GF-D8 (cell line): ENCODE measurements at regions not wholly inside any gene's neighbourhood (a gene's known extent, or its start where the extent isn't known, plus 50 kb on each side); places are given as distances from the start of the nearest gene placed in this dataset.
"Not testable (repeated sequence)": the region's sequence is repeated elsewhere in the genome, so short reads cannot be mapped to it uniquely, and the experiment has no call there.

Experiments
- DNase-seq: peaks from one replicate; lab custom pipeline; 2025; lab: John Stamatoyannopoulos, UW

DNA sequence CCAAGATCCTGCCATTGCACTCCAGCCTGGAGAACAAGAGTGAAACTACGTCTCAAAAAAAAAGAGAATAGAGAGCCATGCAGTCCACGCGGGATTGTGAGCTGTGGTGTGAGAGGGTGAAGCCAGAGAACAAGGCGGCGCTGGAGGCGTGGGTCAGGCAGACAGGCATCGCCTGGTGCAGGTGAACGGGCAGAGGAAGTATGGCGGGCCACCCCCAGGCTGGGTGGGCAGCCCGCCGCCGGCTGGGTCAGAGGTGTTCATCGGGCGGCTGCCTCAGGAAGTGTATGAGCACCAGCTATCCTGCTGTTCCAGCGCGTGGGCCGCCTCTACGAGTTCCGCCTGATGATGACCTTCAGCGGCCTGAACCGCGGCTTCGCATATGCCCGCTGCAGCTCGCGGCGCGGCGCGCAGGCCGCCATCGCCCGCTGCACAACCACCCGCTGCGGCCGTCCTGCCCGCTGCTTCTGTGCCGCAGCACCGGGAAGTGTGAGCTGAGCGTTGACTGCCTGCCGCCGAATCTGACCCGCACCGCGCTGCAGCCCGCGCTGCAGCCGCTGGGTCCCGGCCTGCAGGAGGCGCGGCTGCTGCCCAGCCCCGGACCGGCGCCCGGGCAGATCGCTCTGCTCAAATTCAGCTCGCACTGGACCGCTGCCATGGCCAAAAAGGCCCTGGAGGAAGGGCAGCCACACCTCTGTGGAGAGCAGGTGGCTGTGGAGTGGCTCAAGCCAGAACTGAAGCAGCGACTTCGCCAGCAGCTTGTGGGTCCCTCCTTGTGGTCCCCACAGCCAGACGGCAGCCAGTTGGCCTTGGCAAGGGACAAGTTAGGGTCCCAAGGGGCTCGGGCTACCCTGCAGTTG lies 95.5 kb upstream of the PLEKHM1 start:
- not testable (repeated sequence) for DNase-seq

DNA sequence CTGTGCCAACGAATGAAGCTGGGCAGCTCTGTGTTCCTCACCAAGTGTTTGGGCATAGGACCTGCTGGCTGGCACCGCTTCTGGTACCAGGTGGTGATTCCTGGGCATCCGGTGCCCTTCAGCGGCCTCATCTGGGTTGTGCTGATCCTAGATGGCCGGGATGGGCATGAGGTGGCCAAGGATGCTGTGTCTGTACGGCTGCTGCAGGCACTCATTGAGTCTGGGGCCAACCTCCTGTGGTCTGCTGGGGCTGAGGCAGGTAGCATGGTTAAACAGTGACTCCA lies 96.1 kb upstream of the PLEKHM1 start:
- DNase-seq: not testable (repeated sequence)

DNA sequence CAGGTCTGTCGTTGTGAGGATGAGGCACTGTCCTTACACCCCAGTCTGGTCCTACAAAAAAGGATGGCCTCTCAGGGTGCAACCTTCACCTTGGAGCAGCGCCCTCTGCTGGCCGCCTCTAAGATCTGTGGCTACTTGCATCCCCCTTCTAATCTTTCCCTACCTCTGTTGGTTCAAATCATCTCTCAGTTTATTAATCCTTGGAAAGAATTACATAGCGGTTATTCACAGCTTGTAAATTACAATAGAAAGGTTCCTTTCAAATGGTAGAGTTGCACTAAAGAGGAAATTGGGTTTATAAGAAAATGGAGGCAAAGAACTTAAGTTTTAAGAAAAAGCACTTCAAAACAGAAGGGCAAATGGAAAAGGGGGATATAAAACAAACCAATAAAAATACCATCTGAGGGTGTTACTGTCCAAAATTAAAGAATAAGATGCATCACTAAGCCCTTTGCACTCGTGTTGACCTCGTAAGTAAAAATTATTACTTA lies 102.0 kb upstream of the PLEKHM1 start:
- not testable (repeated sequence) for DNase-seq

- not testable (repeated sequence) for DNase-seq
Observed at GRCh38 chr17:45596347-45596746, 105.8 kb upstream of the PLEKHM1 start.

DNA sequence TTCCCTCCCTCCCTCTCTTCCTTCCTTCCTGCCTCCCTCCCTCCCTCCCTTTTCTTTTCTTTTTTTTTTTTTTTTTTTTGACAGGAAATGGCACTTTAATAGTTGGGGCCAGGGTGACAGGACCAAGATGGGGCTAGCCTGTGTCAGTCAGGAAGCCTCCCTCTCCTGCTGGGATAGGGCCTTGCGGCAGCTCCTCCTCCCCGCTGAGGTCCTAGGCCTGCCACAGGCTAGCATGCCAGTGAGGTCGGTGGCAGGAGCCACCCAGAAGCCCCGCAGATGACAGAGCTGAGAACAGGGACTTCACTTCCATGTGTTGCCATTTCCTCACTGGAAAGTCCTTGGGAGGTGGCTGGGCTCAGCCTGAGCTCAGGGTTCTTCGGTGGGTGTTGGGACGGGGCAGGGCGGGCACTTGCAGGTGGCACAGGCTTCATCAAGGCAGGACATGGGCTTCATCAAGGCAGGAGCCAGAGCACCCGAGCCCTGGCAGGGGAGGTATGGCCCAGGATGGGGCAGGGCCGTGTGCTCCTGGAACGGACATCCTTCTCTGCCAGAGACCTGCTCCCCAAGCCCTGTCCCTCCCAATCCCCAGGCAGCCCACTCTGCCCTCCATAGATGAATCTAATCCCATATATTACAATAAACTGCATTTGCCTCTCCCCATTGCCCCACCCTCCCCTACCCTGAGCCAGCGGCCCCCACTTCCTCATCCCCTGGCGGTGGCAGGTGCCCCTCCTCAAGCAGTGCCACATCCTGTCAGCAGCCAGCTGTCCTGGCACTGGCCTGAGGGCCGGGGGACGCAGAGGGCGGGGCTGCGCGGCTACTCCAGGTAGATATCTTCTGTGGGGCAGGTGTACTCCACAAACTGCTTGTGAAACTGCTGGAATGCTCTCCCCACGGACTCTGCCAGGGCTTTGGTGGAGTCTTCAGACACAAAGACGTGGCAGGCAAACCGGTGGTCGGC lies 109.8 kb upstream of the PLEKHM1 start:
- DNase-seq: not testable (repeated sequence)

GRCh38 chr17:45601013-45601412 lies 110.5 kb upstream of the PLEKHM1 start:
- not testable (repeated sequence) for DNase-seq

GRCh38 chr17:45601605-45602539 lies 111.4 kb upstream of the PLEKHM1 start:
- not testable (repeated sequence) for DNase-seq

DNA sequence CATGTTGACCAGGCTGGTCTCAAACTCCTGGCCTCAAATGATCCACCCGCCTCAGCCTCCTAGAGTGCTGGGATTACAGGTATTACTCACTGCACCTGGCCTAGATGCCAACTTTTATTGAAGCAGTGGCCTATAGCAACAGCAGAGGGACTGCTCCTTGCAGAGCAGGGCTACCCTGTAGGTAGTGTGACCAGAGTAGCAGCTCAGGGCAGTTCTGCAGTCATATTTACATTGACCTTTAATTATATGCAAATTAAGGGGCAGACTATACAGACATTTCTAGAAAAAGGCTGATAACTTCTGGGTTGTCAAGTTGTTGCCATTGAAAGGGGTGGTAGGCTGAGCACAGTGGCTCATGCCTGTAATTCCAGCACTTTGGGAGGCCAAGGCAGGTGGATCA lies 115.2 kb upstream of the PLEKHM1 start:
- not testable (repeated sequence) for DNase-seq

DNA sequence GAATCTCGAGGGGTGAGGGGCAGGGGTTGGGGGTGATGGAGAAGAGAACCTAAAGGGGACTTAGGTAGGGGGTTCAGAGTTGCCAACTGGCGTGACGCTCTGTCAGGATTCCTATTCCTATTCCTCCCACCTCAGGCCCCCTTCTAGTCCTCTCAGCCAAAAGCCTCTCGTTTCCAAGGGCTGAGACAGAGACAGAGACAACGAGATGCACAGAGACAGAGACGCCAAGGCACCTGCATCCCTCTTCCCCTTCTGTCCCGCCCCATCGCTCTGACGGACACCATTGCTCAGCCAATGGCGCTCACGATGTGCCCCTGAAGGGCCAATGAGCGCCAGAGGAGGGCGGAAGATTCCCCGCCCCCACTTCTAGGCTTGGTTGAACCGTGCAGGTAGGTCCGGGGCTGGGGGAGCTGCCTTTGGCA lies 129.5 kb upstream of the PLEKHM1 start:
- not testable (repeated sequence) for DNase-seq

- not testable (repeated sequence) for DNase-seq
Observed at GRCh38 chr17:45620468-45620867, 129.9 kb upstream of the PLEKHM1 start.

DNA sequence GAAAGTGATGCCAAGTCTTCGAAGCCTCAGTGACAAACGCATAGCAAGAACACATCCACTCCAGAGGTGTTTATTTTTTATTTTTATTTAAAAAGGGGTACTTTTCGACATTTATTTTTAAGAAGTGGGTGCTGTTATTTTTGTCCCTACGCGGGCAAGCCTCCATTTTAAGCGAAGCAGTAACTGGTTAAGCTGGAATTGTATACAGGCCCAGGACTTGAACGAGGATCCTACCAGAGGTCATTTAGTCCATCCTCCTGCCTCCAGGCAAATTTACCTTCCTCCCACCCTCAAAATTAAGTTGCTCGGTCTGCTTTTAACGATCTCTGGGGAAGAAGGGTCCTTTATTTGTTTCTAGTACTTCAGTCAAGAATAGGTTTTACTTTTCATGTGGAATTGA lies 130.6 kb upstream of the PLEKHM1 start:
- DNase-seq: not testable (repeated sequence)

- DNase-seq: not testable (repeated sequence)
Observed at GRCh38 chr17:45622295-45622694, 131.8 kb upstream of the PLEKHM1 start.

- DNase-seq: no peak
Observed at GRCh38 chr17:45628019-45628418, 137.5 kb upstream of the PLEKHM1 start.

DNA sequence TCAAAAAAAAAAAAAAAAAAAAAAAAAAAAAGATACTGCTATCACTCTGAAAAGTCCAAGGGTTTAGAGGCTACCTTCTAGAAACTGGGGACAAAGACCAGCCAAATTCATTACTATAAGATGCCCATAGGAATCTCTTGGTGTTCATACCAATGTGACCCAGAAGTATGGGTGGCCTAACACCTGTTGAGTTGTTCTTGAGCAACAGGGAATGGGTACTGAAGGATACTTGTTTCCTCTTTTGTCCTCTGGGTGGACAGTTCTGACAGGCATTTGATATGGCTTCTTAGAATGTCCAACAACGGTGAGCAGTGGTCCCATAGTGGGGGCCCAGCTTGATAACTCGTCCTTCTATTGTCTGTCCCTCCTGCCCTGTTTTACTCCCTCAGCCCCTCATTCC lies 141.4 kb upstream of the PLEKHM1 start:
- no peak for DNase-seq

DNA sequence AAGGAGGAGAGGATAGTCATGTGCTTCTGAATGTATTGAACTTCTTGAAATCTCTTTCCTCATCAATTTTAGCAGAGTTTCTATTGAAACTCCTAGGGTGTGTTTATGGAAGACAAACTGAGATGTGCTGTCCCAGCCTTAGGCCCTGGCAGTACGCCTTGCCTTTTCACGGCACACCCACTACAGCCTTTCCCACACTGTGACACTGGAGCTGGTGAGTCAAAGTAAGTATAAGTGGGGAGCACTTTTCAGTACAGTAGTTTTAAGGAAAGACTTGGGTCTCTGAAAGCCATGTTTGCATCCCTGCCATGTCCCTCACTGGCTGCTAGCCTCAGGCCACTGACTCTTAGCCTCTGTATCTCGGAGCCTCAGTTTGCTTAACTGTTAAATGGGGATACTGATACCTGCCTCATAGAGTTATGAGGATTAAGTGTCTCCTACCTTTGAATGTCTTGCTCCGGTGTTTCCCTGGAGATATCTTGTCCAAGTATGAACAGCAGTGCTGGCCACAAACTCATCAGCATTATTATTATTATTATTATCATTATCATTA lies 144.7 kb upstream of the CRHR1 start:
- DNase-seq: no peak

GRCh38 chr17:45640141-45640850 lies 143.8 kb upstream of the CRHR1 start:
- no peak for DNase-seq

- DNase-seq: no peak
Observed at GRCh38 chr17:45641541-45641940, 142.6 kb upstream of the CRHR1 start.

GRCh38 chr17:45643591-45643990 lies 140.5 kb upstream of the CRHR1 start:
- no peak for DNase-seq

GRCh38 chr17:45644637-45645036 lies 139.5 kb upstream of the CRHR1 start:
- not testable (repeated sequence) for DNase-seq

- no peak for DNase-seq
Observed at GRCh38 chr17:45645330-45645729, 138.8 kb upstream of the CRHR1 start.
